ENCODE measurements at regions not wholly inside any gene's neighbourhood (a gene's known extent, or its start where the extent isn't known, plus 50 kb on each side); places are given as distances from the start of the nearest gene placed in this dataset.

DNA sequence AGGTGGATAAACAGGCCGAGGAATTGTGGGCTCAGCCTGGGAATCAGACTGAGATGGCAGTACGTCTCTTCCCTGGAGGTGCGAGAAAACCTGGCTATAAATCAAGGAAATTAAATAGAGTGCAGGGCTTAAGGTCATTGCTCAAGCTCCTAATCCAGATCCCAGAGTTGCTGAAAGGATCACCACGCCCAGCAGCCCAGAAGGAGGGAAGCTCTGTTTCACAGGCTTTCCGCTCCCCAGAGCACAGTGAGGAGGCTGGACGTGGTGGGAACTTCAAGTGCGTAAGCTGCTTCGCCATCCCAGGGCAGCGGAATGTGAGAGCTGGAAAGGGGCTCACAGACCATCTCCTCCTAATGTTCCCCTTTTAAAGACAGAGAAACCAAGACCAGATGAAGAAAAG lies 651.6 kb upstream of the TBX3 start:
- TF ChIP-seq, protein P1, sequence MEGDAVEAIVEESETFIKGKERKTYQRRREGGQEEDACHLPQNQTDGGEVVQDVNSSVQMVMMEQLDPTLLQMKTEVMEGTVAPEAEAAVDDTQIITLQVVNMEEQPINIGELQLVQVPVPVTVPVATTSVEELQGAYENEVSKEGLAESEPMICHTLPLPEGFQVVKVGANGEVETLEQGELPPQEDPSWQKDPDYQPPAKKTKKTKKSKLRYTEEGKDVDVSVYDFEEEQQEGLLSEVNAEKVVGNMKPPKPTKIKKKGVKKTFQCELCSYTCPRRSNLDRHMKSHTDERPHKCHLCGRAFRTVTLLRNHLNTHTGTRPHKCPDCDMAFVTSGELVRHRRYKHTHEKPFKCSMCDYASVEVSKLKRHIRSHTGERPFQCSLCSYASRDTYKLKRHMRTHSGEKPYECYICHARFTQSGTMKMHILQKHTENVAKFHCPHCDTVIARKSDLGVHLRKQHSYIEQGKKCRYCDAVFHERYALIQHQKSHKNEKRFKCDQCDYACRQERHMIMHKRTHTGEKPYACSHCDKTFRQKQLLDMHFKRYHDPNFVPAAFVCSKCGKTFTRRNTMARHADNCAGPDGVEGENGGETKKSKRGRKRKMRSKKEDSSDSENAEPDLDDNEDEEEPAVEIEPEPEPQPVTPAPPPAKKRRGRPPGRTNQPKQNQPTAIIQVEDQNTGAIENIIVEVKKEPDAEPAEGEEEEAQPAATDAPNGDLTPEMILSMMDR (IDR thresholded peaks at IDR 0.05) = no peak
- TF ChIP-seq, protein P2, sequence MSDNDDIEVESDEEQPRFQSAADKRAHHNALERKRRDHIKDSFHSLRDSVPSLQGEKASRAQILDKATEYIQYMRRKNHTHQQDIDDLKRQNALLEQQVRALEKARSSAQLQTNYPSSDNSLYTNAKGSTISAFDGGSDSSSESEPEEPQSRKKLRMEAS (IDR thresholded peaks at IDR 0.05; ENCODE audit: low read depth) = no peak

Measured in SK-N-SH (cell line).